GM12873 (cell line): ENCODE measurements at regions not wholly inside any gene's neighbourhood (a gene's known extent, or its start where the extent isn't known, plus 50 kb on each side); places are given as distances from the start of the nearest gene placed in this dataset.

Experiments used
- CTCF ChIP-seq: IDR thresholded peaks from 2 replicates; pipeline ENCODE4 v1.5.1; 2012; ENCODE audit warnings: low read depth, mild to moderate bottlenecking, moderate library complexity, low read length, control low read depth; ENCODE audit not compliant: insufficient read depth; ENCODE audit errors: missing control alignments

- no peak for TF ChIP-seq CTCF
These were observed 1045.7 kb downstream of the C4orf33 start for GRCh38 chr4:130141651-130142050.

DNA sequence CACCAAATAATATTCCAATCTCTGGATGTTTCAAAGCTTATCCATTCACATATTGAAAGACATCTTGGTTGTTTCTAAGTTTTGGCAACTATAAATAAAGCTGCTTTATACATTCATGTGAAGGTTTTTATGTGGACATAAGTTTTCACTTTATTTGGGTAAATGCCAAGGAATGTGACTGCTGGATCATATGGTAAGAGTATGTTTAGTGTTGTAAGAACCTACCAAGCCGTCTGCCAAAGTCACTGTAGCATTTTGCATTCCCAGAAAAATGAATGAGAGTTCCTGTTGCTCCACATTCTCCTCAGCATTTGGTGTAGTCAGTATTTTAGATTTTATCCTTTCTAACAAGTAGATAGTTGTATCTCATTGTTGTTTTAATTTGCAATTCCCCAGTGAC is 1047.7 kb downstream of the C4orf33 start:
- TF ChIP-seq CTCF = no peak

- TF ChIP-seq CTCF = no peak
These were observed 1050.8 kb downstream of the C4orf33 start for GRCh38 chr4:130146773-130147172.

GRCh38 chr4:130147641-130148040 is 1051.7 kb downstream of the C4orf33 start:
- no peak for TF ChIP-seq CTCF

DNA sequence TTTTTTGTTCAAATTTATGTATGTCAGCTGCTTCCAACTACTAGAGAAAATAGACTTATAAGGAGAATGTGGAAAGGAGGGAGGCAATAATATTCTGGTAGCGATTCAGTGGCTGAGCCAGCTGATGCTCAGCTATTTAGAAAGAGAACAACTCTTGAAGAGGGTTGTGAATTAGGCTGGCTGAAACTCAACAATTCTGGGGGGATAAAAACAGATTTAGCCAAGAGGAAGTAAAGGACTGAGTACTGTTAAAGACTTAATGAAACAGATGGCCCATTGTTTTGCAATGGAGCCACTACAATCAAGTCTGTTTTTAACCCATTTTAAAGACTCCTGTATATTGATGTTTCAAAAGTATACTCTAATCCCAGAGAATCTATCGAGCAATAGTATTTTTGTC is 1058.9 kb downstream of the C4orf33 start:
- no peak for TF ChIP-seq CTCF

DNA sequence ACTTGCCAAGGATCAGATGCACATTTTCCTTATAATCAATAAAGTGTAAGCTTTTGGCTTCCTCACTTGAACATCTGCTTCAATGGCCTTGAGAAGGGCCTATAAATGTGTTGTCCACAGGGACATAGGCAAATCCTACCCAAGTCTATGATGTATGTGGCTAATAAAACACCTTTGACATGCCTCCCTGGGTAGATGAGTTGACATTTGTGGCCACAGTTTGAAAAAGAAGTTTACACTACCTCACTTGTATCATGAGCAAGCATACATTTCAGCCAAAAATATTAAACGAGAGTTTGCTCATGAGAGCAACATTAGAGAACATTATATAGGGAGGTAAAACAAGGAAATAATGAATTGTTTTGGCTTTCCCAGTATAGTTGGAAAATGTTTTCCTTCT is 1067.7 kb downstream of the C4orf33 start:
- TF ChIP-seq CTCF = no peak

DNA sequence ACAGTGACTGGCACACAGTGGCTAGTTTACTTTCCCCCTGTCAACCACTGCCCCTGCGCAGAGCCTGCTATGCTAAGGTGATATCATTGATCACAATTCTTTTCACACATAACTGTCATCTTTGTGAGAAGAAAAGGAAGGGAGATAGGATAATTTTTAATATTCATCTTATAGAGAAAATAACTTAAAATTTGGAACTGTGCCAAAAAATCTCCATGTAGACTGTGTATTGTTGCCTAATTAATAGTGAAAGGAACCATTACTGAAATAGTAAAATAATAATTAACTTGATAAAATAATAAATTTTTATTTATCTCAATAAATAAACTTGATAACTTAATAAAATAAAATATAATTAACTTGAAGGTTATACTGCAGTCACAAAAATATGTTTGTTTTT is 1069.4 kb downstream of the C4orf33 start:
- TF ChIP-seq CTCF = no peak
